Globus pallidus (tissue), 1 donor: ENCODE measurements at regions not wholly inside any gene's neighbourhood (a gene's known extent, or its start where the extent isn't known, plus 50 kb on each side); places are given as distances from the start of the nearest gene placed in this dataset.
"Not testable (repeated sequence)": the region's sequence is repeated elsewhere in the genome, so short reads cannot be mapped to it uniquely, and the experiment has no call there.

Experiments used
- DNase-seq: peaks from one replicate; pipeline ENCODE4 v3.0.0-alpha.2; 2015; ENCODE audit warnings: low spot score

DNA sequence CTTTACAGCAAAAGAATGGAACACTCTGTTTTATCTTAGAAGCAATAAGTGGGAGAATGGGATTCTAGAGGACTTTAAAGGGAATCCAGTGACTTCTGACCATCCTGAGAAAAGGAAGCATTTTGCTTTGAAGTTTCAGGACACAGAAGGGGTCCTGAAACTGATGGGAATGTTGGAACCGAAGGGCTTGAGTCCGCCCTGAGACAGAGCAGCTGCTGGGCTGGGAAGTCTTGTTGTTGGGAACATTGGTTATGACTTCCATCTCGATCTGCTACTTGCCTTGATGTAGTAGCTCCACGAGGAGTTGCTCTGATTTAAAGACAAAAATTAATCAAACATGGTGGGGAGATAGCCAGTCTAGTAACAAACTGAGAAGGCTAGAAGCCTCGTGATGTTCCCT lies 177.6 kb downstream of the JCAD start:
- no peak for DNase-seq

- DNase-seq = no peak
Measured at GRCh38 chr10:29881336-29881771, 178.0 kb downstream of the JCAD start.

- no peak for DNase-seq
Measured at GRCh38 chr10:29880856-29881255, 178.5 kb downstream of the JCAD start.

GRCh38 chr10:29879862-29880261 lies 179.5 kb downstream of the JCAD start:
- no peak for DNase-seq

- DNase-seq = no peak
Measured at GRCh38 chr10:29878492-29878891, 180.9 kb downstream of the JCAD start.

GRCh38 chr10:29877793-29878491 lies 181.4 kb downstream of the JCAD start:
- peak; percentile 27 for DNase-seq

GRCh38 chr10:29876008-29876555 lies 183.3 kb downstream of the JCAD start:
- no peak for DNase-seq

- no peak for DNase-seq
Measured at GRCh38 chr10:29874606-29875269, 184.6 kb downstream of the JCAD start.

GRCh38 chr10:29873941-29874484 lies 185.4 kb downstream of the JCAD start:
- DNase-seq = no peak

DNA sequence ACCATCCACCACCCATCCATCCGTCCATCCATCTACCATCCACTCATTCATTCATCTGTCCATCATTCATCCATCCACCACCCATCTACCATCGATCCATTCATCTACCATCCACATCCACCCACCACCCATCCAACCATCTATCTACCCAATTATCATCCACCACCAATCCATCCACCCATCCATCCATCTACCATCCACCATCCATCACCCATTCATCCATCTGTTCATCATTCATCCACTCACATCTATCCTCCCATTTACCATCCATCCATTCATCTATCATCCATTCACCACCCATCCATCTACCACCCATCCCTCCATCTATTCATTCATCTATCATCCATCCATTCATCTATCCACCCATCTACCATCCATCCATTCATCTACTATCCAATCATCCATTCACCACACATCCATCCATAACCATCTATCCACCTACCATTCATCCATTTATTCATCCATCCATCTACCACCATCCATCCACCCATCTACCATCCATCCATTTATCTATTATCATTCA lies 188.8 kb downstream of the JCAD start:
- DNase-seq = no peak

- DNase-seq = no peak
Measured at GRCh38 chr10:29869593-29869992, 189.8 kb downstream of the JCAD start.

- no peak for DNase-seq
Measured at GRCh38 chr10:29866356-29866755, 193.0 kb downstream of the JCAD start.

DNA sequence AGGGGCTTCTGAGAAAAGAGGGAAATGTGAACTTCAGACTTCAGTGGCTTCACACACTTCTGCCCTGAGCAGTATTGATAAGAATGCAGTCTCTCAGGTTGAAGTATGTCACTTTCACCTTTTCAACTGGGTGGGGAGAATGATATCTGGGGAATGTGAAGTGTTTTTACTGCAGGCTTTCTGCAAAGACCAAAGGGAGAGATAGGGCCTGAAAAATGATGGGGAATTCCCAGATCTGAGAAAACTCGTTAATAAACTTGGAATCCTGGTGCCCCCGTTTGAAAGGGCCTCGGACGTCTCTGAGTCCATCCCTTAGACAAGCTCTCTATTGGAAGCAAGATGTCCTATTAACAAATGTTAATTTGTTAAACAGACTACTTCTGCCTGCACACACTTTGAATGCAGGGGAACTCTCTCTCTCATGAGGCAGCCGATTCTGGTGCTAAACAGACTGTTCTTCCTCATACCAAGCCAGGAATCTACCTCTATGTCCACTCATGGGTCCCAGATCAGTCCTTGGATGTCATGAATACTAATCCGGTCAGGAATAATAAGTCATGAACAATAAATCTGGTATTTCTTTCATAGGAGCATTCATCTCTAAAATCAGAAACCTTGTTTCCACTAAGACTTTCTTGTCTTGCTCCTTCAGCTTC lies 193.6 kb downstream of the JCAD start:
- DNase-seq = no peak

- DNase-seq = no peak
Measured at GRCh38 chr10:29862923-29863614, 196.3 kb downstream of the JCAD start.

DNA sequence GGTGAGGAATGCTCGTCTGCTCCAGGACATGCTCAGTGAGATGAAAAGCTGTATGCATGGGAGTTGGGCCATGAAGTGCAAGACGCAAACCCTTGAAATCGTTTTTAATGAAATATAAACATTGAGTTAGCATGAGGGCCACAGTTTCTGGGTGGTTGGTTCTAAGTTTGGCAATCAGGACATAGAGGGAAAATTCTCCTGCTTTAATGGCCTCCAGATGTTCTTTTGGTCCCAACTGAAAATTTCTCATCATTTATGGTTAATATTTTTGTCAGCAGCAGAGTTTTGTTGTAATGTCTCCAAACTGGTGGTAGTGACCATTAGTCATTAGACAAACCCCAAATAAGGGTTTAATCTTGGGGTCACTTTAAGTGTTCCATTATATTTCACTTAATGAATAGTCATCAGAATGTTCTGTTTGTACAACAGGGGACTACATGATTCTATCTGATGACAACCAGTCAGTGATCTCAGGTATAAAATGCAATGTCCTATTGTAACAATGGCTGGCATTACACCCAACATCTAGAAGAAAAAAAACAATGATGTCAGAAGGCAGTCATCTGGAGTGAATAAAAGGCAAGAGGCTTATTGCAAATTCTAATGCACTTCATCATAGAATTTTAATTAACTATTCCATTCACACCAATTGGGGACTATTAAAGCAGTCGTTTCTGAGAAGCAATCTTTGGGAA lies 197.4 kb downstream of the JCAD start:
- DNase-seq = no peak

DNA sequence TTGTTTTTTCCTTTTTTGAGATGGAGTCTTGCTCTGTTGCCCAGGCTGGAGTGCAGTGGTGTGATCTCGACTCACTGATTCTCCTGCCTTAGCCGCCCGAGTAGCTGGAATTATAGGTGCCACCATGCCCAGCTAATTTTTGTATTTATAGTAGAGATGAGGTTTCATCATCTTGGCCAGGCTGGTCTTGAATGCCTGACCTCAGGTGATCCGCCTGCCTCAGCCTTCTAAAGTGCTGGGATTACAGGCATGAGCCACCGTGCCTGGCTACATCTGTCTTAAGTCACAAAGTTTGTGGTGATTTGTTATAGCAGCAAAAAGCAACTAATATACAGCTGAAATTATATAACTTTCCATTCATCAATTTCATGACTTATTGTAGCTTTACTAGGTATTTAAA lies 198.2 kb downstream of the JCAD start:
- not testable (repeated sequence) for DNase-seq

- DNase-seq = no peak
Measured at GRCh38 chr10:29860166-29860565, 199.2 kb downstream of the JCAD start.

GRCh38 chr10:29859521-29860130 lies 199.8 kb downstream of the JCAD start:
- DNase-seq = no peak

- no peak for DNase-seq
Measured at GRCh38 chr10:29858702-29859267, 200.6 kb downstream of the JCAD start.
